ENCODE measurements at regions not wholly inside any gene's neighbourhood (a gene's known extent, or its start where the extent isn't known, plus 50 kb on each side); places are given as distances from the start of the nearest gene placed in this dataset.

- TF ChIP-seq CTCF (IDR thresholded peaks at IDR 0.05), result no peak
- no peak for TF ChIP-seq ZFX (IDR thresholded peaks at IDR 0.05; ENCODE audit: borderline replicate concordance)
These were observed 593.0 kb upstream of the AADAT start for GRCh38 chr4:170682558-170683294.
